GM12878 (cell line): ENCODE measurements at regions not wholly inside any gene's neighbourhood (a gene's known extent, or its start where the extent isn't known, plus 50 kb on each side); places are given as distances from the start of the nearest gene placed in this dataset.

ENCODE experiments used
- ATAC-seq: fragments of 200-7000 bp; cut with Tn5 transposase; 3 replicates; pipeline ENCODE4 v1.9.1; 2020; ENCODE audit warnings: mild to moderate bottlenecking, moderate library complexity
- BruUV-seq: library from RNA; stranded (reverse); fragments of 400-500 nt; replicated peaks from 2 replicates; lab custom pipeline; 2021; lab: Mats Ljungman, UMichigan
- CTCF ChIA-PET: fragments of 300-600 bp; sonication (Branson Sonifier 250); formaldehyde crosslinking; extraction: SDS; loops from one replicate; lab custom pipeline; 2021; ENCODE audit warnings: inconsistent platforms; lab: Yijun Ruan, JAX
- POLR2A ChIA-PET: fragments of 350-600 bp; formaldehyde crosslinking; extraction: SDS; loops from one replicate; lab custom pipeline; 2021; ENCODE audit warnings: inconsistent platforms; lab: Charles Lee
- RAD21 ChIA-PET: fragments of 300-600 bp; sonication (Branson Sonifier 250); formaldehyde crosslinking; loops from one replicate; lab custom pipeline; 2023; ENCODE audit warnings: antibody characterized with exemption; ENCODE audit not compliant: unreplicated experiment; lab: Charles Lee
- SMC1A ChIA-PET: fragments of 300-600 bp; sonication (Branson Sonifier 250); formaldehyde crosslinking; loops from one replicate; lab custom pipeline; 2023; ENCODE audit not compliant: unreplicated experiment, uncharacterized antibody; lab: Charles Lee
- DNase-seq: peaks from one replicate; pipeline ENCODE4 v3.0.0-alpha.2; 2011; ENCODE audit warnings: low read depth, low spot score
- FAIRE-seq: peaks from 3 replicates; lab custom pipeline; 2011; peaks lifted over from hg19 to GRCh38; lab: Jason Lieb, UNC
- H2AFZ ChIP-seq: 2 replicates; pipeline ENCODE4 v1.6.0; 2011; ENCODE audit warnings: low read depth, low read length, control low read depth; ENCODE audit not compliant: control insufficient read depth
- H3K27ac ChIP-seq: 2 replicates; pipeline ENCODE4 v1.5.1; 2011; ENCODE audit warnings: control low read depth; ENCODE audit not compliant: control insufficient read depth, insufficient read depth
- H3K27me3 ChIP-seq, 2 experiments: replicated peaks in 1 of 2; 2 replicates each; pipeline versions ENCODE4 v1.6.0 to v1.6.1; 2011; ENCODE audit warnings: low read length in 1 of 2; ENCODE audit not compliant: control insufficient read depth in 2 of 2, insufficient read depth in 2 of 2
- H3K36me3 ChIP-seq, 2 experiments: 2 replicates each; pipeline ENCODE4 v1.5.1; 2011; ENCODE audit warnings: low read length in 1 of 2; ENCODE audit not compliant: control insufficient read depth in 2 of 2, insufficient read depth in 2 of 2
- H3K4me1 ChIP-seq: 2 replicates; pipeline ENCODE4 v1.6.1; 2011; ENCODE audit warnings: mild to moderate bottlenecking, low read length, moderate library complexity, mixed read lengths; ENCODE audit not compliant: control insufficient read depth, insufficient read depth
- H3K4me2 ChIP-seq: 2 replicates; pipeline ENCODE4 v1.6.0; 2011; ENCODE audit warnings: control low read depth; ENCODE audit not compliant: control insufficient read depth, insufficient read depth
- H3K4me3 ChIP-seq: fragments of 200-600 bp; sonication (generic); 2 replicates; pipeline ENCODE4 v1.5.1; 2016
- H3K79me2 ChIP-seq: 2 replicates; pipeline ENCODE4 v1.6.0; 2011; ENCODE audit warnings: low read length; ENCODE audit not compliant: control insufficient read depth, insufficient read depth
- H3K9ac ChIP-seq: 2 replicates; pipeline ENCODE4 v1.8.0; 2011; ENCODE audit warnings: low read length, control low read depth, mixed read lengths; ENCODE audit not compliant: control insufficient read depth, insufficient read depth
- H3K9me3 ChIP-seq: replicated peaks from 3 replicates; pipeline ENCODE4 v1.5.1; 2011; ENCODE audit warnings: mild to moderate bottlenecking, low read length; ENCODE audit not compliant: control insufficient read depth, insufficient read depth
- H4K20me1 ChIP-seq: 2 replicates; pipeline ENCODE4 v1.6.0; 2011; ENCODE audit not compliant: control insufficient read depth, insufficient read depth
- ASH2L ChIP-seq: fragments of 300-600, 200-600 bp; sonication (generic); IDR thresholded peaks from 2 replicates; pipeline ENCODE4 v1.6.1; 2017; ENCODE audit warnings: low read depth, mild to moderate bottlenecking, borderline replicate concordance
- BHLHE40 ChIP-seq, 2 experiments: fragments of 450-650 bp in 1 of 2; IDR thresholded peaks; 2 replicates each; pipeline ENCODE4 v1.6.1; 2011 to 2017; ENCODE audit warnings: low read depth in 2 of 2, borderline replicate concordance in 1 of 2, improper control_type of control experiment in 1 of 2, low read length in 1 of 2, mild to moderate bottlenecking in 1 of 2
- CHD1 ChIP-seq: IDR thresholded peaks from 2 replicates; pipeline ENCODE4 v1.6.1; 2012; ENCODE audit warnings: low read depth, low read length, improper control_type of control experiment
- CUX1 ChIP-seq: IDR thresholded peaks from 2 replicates; pipeline ENCODE4 v1.6.1; 2012; ENCODE audit warnings: improper control_type of control experiment, low read depth, low read length; ENCODE audit not compliant: insufficient replicate concordance
- FOS ChIP-seq: IDR thresholded peaks from 3 replicates; pipeline ENCODE4 v1.6.1; 2011; ENCODE audit warnings: borderline replicate concordance; ENCODE audit not compliant: insufficient read length; ENCODE audit errors: extremely low read depth
- IKZF1 ChIP-seq: fragments of 450-650 bp; conservative IDR thresholded peaks from 2 replicates; pipeline ENCODE4 v1.6.1; 2017; ENCODE audit warnings: antibody characterized with exemption, mild to moderate bottlenecking
- KLF5 ChIP-seq: fragments of 450-650 bp; IDR thresholded peaks from 2 replicates; pipeline ENCODE4 v1.6.1; 2014; ENCODE audit warnings: mild to moderate bottlenecking; ENCODE audit not compliant: partially characterized antibody
- MEF2B ChIP-seq: fragments of 450-650 bp; IDR thresholded peaks from 2 replicates; pipeline ENCODE4 v1.6.1; 2018; ENCODE audit warnings: mild to moderate bottlenecking, moderate library complexity; ENCODE audit not compliant: partially characterized antibody, poor library complexity, severe bottlenecking
- MYB ChIP-seq: fragments of 150-350 bp; IDR thresholded peaks from 2 replicates; pipeline ENCODE4 v1.6.1; 2014; ENCODE audit warnings: mild to moderate bottlenecking, low read depth, low read length, borderline replicate concordance
- NFXL1 ChIP-seq: fragments of 450-650 bp; IDR thresholded peaks from 2 replicates; pipeline ENCODE4 v1.6.1; 2017; ENCODE audit warnings: antibody characterized with exemption, mild to moderate bottlenecking, borderline replicate concordance
- NFYB ChIP-seq: IDR thresholded peaks from 2 replicates; pipeline ENCODE4 v1.6.1; 2011; ENCODE audit warnings: low read depth, mild to moderate bottlenecking, low read length, improper control_type of control experiment, moderate library complexity; ENCODE audit not compliant: insufficient read depth
- POLR2AphosphoS5 ChIP-seq: IDR thresholded peaks from 2 replicates; pipeline ENCODE4 v1.6.1; 2011; ENCODE audit warnings: mild to moderate bottlenecking, low read length, inconsistent platforms
- SMARCA5 ChIP-seq: fragments of 450-650 bp; IDR thresholded peaks from 2 replicates; pipeline ENCODE4 v1.6.1; 2017; ENCODE audit warnings: mild to moderate bottlenecking
- STAT3 ChIP-seq: IDR thresholded peaks from 2 replicates; pipeline ENCODE4 v1.6.1; 2011; ENCODE audit warnings: low read depth, low read length, improper control_type of control experiment
- YBX1 ChIP-seq: fragments of 450-650 bp; IDR thresholded peaks from 2 replicates; pipeline ENCODE4 v1.6.1; 2016; ENCODE audit warnings: antibody characterized with exemption
- ZNF622 ChIP-seq: fragments of 450-650 bp; IDR thresholded peaks from 2 replicates; pipeline ENCODE4 v1.6.1; 2017; ENCODE audit warnings: mild to moderate bottlenecking, inconsistent platforms
- WGBS: methylation state at CpG from one replicate; pipeline ENCODE4 v1.1.6; 2016; ENCODE audit warnings: low lambda C conversion rate; ENCODE audit not compliant: insufficient replicate concordance, insufficient coverage; ENCODE audit errors: missing lambda C conversion rate; 5-methylcytosine and 5-hydroxymethylcytosine counted together
- in situ Hi-C: fragments of 300-500 bp; cut with MboI; formaldehyde crosslinking; loops from 9 replicates; pipeline ENCODE4 v1.14.3; 2018; ENCODE audit warnings: mixed read lengths
- intact Hi-C: fragments of 100-400 bp; cut with micrococcal nuclease; formaldehyde crosslinking; loops from one replicate; pipeline ENCODE4 v1.14.2; 2022; ENCODE audit not compliant: unreplicated experiment
- TF ChIP-seq, protein P1 (sequence below): fragments of 450-650 bp; IDR thresholded peaks from 2 replicates; pipeline ENCODE4 v1.6.1; 2017; ENCODE audit warnings: mild to moderate bottlenecking, low read depth, inconsistent platforms; ENCODE audit not compliant: poor library complexity, severe bottlenecking

GRCh38 chr2:173654896-173655265 lies 300.2 kb downstream of the CDCA7 start (continued):
- TF ChIP-seq CUX1 (no peak), SMARCA5 (no peak), CHD1 (no peak)

GRCh38 chr2:173656086-173656485 lies 301.4 kb downstream of the CDCA7 start:
- Histone ChIP-seq H3K36me3 (no peaks in the 10 kb centered on the region), H3K27ac (no peak overlapping the region), H4K20me1 (no peaks in the 10 kb centered on the region), H2AFZ (no peak overlapping the region), H3K9ac (no peak overlapping the region), H3K27me3 (no peaks in the 10 kb centered on the region; a peak in 1 of 4 replicates), H3K9me3 (no peaks in the 10 kb centered on the region), H3K4me3 (no peak overlapping the region), H3K4me1 (no peaks in the 10 kb centered on the region), H3K4me2 (no peak overlapping the region), H3K79me2 (no peaks in the 10 kb centered on the region)
- no TSS peak for BruUV-seq
- ChIA-PET SMC1A (no interaction called here), CTCF (no interaction called here), POLR2A (no interaction called here), RAD21 (no interaction called here)
- TF ChIP-seq YBX1 (no peak), MEF2B (no peak), IKZF1 (no peak), ASH2L (no peak), BHLHE40 (IDR thresholded peaks at IDR 0.05; ENCODE audit: borderline replicate concordance in 1 of 2, low read depth in 2 of 2, low read length in 1 of 2) (no peak), MYB (no peak), NFYB (no peak), ZNF622 (no peak), CHD1 (no peak), POLR2AphosphoS5 (no peak), FOS (no peak), STAT3 (no peak), KLF5 (no peak), NFXL1 (no peak)
- TF ChIP-seq, protein P1, sequence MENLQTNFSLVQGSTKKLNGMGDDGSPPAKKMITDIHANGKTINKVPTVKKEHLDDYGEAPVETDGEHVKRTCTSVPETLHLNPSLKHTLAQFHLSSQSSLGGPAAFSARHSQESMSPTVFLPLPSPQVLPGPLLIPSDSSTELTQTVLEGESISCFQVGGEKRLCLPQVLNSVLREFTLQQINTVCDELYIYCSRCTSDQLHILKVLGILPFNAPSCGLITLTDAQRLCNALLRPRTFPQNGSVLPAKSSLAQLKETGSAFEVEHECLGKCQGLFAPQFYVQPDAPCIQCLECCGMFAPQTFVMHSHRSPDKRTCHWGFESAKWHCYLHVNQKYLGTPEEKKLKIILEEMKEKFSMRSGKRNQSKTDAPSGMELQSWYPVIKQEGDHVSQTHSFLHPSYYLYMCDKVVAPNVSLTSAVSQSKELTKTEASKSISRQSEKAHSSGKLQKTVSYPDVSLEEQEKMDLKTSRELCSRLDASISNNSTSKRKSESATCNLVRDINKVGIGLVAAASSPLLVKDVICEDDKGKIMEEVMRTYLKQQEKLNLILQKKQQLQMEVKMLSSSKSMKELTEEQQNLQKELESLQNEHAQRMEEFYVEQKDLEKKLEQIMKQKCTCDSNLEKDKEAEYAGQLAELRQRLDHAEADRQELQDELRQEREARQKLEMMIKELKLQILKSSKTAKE: no peak
- intact Hi-C loops: no loop called here
- WGBS: 32% methylated on average over 1 of the region's 1 CpG
- ATAC-seq (no peak), FAIRE-seq (no peak), DNase-seq (no peak)
- in situ Hi-C loops: no loop called here
